IMR-90 (cell line): ENCODE measurements at regions not wholly inside any gene's neighbourhood (a gene's known extent, or its start where the extent isn't known, plus 50 kb on each side); places are given as distances from the start of the nearest gene placed in this dataset.

Experiments
- CEBPB ChIP-seq: IDR thresholded peaks from 2 replicates; pipeline ENCODE4 v1.6.1; 2012; ENCODE audit warnings: low read depth, low read length, improper control_type of control experiment
- TF ChIP-seq, protein P1 (sequence below): conservative IDR thresholded peaks from 2 replicates; pipeline ENCODE4 v1.5.1; 2012; ENCODE audit warnings: mild to moderate bottlenecking, low read depth, low read length, improper control_type of control experiment

GRCh38 chr4:36919721-36920120, 324.8 kb upstream of the NWD2 start:
- no peak for TF ChIP-seq CEBPB
- TF ChIP-seq, protein P1, sequence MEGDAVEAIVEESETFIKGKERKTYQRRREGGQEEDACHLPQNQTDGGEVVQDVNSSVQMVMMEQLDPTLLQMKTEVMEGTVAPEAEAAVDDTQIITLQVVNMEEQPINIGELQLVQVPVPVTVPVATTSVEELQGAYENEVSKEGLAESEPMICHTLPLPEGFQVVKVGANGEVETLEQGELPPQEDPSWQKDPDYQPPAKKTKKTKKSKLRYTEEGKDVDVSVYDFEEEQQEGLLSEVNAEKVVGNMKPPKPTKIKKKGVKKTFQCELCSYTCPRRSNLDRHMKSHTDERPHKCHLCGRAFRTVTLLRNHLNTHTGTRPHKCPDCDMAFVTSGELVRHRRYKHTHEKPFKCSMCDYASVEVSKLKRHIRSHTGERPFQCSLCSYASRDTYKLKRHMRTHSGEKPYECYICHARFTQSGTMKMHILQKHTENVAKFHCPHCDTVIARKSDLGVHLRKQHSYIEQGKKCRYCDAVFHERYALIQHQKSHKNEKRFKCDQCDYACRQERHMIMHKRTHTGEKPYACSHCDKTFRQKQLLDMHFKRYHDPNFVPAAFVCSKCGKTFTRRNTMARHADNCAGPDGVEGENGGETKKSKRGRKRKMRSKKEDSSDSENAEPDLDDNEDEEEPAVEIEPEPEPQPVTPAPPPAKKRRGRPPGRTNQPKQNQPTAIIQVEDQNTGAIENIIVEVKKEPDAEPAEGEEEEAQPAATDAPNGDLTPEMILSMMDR = no peak
